Stimulated activated CD8-positive, alpha-beta memory T cell treated with anti-CD3 and anti-CD28 coated beads, Interleukin-7, amount 100 ng/mL, for 4 hours (primary cell): ENCODE measurements at regions not wholly inside any gene's neighbourhood (a gene's known extent, or its start where the extent isn't known, plus 50 kb on each side); places are given as distances from the start of the nearest gene placed in this dataset.
"Not testable (repeated sequence)": the region's sequence is repeated elsewhere in the genome, so short reads cannot be mapped to it uniquely, and the experiment has no call there.

ENCODE experiments used
- DNase-seq, 2 donors: peaks; one replicate each; pipeline ENCODE4 v3.0.0-alpha.2; 2020; ENCODE audit warnings: low read depth in 2 of 2

- DNase-seq = no peak
Measured at GRCh38 chr2:234157817-234158588, 107.5 kb downstream of the SPP2 start.

- no peak for DNase-seq
Measured at GRCh38 chr2:234156326-234156725, 105.8 kb downstream of the SPP2 start.

- not testable (repeated sequence) for DNase-seq
Measured at GRCh38 chr2:234152835-234153234, 102.3 kb downstream of the SPP2 start.

GRCh38 chr2:234147335-234147861, 96.9 kb downstream of the SPP2 start:
- no peak for DNase-seq

GRCh38 chr2:234146087-234146826, 95.8 kb downstream of the SPP2 start:
- no peak for DNase-seq

- DNase-seq = no peak
Measured at GRCh38 chr2:234145511-234145910, 95.0 kb downstream of the SPP2 start.

DNA sequence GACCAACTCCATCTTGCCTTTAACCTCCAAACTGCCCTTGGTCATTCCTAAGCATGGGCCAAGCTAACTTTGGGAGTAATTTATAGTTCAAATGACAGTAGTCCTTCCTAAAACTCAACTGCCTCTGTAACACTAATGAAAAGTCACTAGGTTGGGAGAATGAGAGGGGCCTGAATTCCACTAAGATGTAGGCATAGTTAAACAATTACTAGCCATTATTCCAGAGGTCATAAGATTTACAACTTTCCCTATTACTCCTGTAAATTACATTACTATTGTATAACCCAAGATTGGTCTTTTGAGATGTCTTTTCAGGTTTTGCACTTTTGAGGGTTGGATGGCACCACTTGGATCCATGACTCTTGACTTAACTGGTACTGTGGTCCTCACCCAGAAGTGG, 94.6 kb downstream of the SPP2 start:
- DNase-seq = no peak

GRCh38 chr2:234143896-234144295, 93.4 kb downstream of the SPP2 start:
- no peak for DNase-seq

DNA sequence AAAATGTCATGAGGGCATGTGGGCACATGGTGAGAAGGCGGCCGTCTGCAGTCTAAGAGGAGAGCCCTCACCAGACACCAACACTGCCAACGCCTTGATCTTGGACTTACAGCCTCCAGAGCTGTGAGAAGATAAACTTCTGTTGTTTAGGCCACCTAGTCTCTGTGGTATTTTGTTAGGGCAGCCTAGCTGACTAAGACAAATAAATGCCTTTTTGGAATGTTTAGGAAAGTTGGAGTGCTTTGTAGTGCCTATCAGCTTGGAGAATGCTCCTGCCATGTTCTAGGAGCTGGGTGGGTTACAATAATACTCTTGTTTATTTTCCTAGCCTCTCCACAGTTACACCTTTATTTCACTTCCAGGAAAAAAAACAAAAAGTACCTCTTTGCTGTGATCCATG, 92.0 kb downstream of the SPP2 start:
- no peak for DNase-seq

- no peak for DNase-seq
Measured at GRCh38 chr2:234139755-234140154, 89.3 kb downstream of the SPP2 start.

- DNase-seq = no peak
Measured at GRCh38 chr2:234138836-234139235, 88.3 kb downstream of the SPP2 start.

- DNase-seq = no peak
Measured at GRCh38 chr2:234137400-234138014, 87.0 kb downstream of the SPP2 start.

- no peak for DNase-seq
Measured at GRCh38 chr2:234136461-234136860, 86.0 kb downstream of the SPP2 start.

DNA sequence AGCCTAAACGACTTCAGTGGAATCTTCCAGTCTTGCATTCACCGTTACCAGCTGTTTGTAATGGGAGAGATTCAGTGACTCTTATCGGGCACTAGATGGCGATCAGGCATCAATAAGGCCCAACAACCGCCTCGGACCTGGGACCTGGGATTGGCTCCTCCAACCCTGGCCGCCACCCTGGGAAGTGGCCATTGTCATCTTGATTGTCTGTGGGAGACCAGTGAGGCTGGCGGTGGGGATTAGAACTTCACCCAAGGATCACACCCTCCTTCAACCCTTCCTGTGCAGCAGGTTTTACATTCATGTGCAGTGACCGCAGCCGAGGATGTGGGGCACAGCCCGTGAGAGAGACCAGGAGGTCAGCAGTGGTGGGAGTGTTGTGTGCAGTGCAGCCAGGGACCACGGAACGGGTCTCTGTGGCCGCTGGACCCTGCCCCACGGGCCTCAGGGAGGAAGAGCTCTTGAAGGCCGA, 85.3 kb downstream of the SPP2 start:
- peak; percentile 3 to 13 for DNase-seq

- DNase-seq = no peak
Measured at GRCh38 chr2:234134496-234134895, 84.0 kb downstream of the SPP2 start.

GRCh38 chr2:234133004-234133403, 82.5 kb downstream of the SPP2 start:
- no peak for DNase-seq

DNA sequence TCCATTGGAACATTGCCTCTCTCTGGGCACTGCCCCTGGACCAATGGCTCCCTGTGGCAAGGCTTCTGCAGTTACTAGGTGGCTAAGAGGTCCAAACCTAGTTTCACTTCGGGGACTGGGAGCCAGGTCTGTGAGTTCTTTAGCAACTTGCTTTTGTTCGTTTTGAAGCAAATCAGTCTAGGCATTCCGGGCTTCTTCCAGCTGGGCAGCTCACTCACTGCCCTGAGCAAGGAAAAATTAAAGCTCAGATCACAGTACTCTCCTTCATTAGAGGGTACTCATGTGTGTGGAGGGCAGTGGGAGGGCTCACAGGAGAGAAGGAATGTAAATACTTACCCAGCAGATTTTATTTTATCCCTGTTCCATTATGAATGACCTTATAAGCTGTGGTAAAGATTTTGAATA, 80.3 kb downstream of the SPP2 start:
- DNase-seq = no peak

DNA sequence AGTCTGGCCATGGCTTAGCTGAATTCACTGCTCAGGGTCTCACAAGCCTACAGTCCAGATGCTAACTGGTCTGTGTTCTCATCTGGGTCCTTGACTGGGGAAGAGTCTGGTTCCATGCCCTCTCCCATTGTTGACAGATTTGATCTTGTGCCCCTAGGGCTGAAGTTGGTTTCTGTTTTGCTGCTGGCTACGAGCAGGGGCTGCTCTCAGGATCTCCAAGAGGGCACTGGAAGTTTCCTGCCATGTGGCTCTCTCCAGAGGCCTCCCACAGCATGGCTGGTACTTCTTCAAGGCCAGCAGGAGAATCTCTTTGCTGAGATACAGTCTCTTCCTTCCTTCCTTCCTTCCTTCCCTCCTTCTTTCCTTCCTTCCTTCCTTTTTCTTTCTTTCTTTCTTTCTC, 78.1 kb downstream of the SPP2 start:
- DNase-seq = no peak
